ENCODE measurements at regions not wholly inside any gene's neighbourhood (a gene's known extent, or its start where the extent isn't known, plus 50 kb on each side); places are given as distances from the start of the nearest gene placed in this dataset.

- TF ChIP-seq ZNF274 (IDR thresholded peaks at IDR 0.05; ENCODE audit: borderline replicate concordance, extremely low read depth, low read length) (no peak), TBP (IDR thresholded peaks at IDR 0.05; ENCODE audit: low read depth, low read length) (no peak), CTCF (IDR thresholded peaks at IDR 0.05; ENCODE audit: control extremely low read depth in 1 of 3, insufficient read depth in 1 of 3, low read depth in 1 of 3, low read length in 3 of 3) (no peak), EP300 (IDR thresholded peaks at IDR 0.05; ENCODE audit: borderline replicate concordance in 1 of 2, low read depth in 2 of 2, low read length in 2 of 2) (no peak), EGR1 (IDR thresholded peaks at IDR 0.05; ENCODE audit: borderline replicate concordance, low read depth, low read length) (no peak), RNF2 (IDR thresholded peaks at IDR 0.05; ENCODE audit: borderline replicate concordance, low read depth, low read length, missing control alignments, poor library complexity, severe bottlenecking) (no peak)
Measured at GRCh38 chr22:19625331-19626041, 88.8 kb upstream of the SEPTIN5 start.

Data from H1 (cell line).